Astrocyte (in vitro differentiated cells and primary cell): ENCODE measurements at regions not wholly inside any gene's neighbourhood (a gene's known extent, or its start where the extent isn't known, plus 50 kb on each side); places are given as distances from the start of the nearest gene placed in this dataset.

Source experiments
- EZH2 ChIP-seq: IDR thresholded peaks from 2 replicates; pipeline ENCODE4 v1.6.1; 2012; ENCODE audit warnings: mild to moderate bottlenecking, low read length, inconsistent platforms; ENCODE audit not compliant: insufficient read depth
- TF ChIP-seq, protein P1 (sequence below): IDR thresholded peaks from 2 replicates; pipeline ENCODE4 v1.5.1; 2011; ENCODE audit warnings: low read depth, mild to moderate bottlenecking, inconsistent platforms, low read length, moderate library complexity; ENCODE audit not compliant: insufficient read depth

DNA sequence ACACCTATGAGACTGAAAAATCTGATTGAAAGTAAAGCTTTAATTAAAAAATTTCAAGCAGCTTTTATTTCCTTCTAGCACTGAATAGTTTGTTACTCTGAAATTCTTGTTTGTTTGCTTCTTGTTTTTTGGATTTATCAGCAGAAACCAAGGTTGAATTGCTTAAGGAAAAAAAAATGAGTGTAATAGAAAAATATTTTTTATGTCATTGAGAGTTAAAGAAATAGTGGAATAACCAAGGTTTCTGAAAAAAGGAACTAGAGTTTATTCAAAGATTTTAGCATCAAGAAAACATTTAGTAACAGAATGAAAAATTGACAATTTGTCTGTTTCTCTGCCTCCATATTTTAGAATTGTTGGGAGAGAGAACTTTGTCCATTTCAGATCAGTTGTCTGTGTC, 1852.2 kb downstream of the PCDH7 start:
- TF ChIP-seq, protein P1, sequence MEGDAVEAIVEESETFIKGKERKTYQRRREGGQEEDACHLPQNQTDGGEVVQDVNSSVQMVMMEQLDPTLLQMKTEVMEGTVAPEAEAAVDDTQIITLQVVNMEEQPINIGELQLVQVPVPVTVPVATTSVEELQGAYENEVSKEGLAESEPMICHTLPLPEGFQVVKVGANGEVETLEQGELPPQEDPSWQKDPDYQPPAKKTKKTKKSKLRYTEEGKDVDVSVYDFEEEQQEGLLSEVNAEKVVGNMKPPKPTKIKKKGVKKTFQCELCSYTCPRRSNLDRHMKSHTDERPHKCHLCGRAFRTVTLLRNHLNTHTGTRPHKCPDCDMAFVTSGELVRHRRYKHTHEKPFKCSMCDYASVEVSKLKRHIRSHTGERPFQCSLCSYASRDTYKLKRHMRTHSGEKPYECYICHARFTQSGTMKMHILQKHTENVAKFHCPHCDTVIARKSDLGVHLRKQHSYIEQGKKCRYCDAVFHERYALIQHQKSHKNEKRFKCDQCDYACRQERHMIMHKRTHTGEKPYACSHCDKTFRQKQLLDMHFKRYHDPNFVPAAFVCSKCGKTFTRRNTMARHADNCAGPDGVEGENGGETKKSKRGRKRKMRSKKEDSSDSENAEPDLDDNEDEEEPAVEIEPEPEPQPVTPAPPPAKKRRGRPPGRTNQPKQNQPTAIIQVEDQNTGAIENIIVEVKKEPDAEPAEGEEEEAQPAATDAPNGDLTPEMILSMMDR, result no peak
- TF ChIP-seq EZH2, result no peak
